Uterus (tissue), 3 donors: ENCODE measurements at regions not wholly inside any gene's neighbourhood (a gene's known extent, or its start where the extent isn't known, plus 50 kb on each side); places are given as distances from the start of the nearest gene placed in this dataset.

Source experiments
- DNase-seq, 2 donors: peaks; one replicate each; pipeline ENCODE4 v3.0.0-alpha.2; 2019 to 2020
- H3K27ac ChIP-seq, 2 donors: fragments of 200-600 bp; sonication (generic); 1 replicate in 1 of 2; 2 replicates in 1 of 2; pipeline ENCODE4 v1.5.1; 2016 to 2018
- H3K27me3 ChIP-seq, 2 donors: fragments of 200-600 bp; sonication (generic); one replicate each; pipeline ENCODE4 v1.5.1; 2018 to 2019; ENCODE audit warnings: control low read depth in 1 of 2
- H3K36me3 ChIP-seq, 2 donors: fragments of 200-600 bp; sonication (generic); one replicate each; pipeline ENCODE4 v1.5.1; 2019; ENCODE audit warnings: control low read depth in 1 of 2
- H3K4me1 ChIP-seq, 2 donors: fragments of 200-600 bp; sonication (generic); one replicate each; pipeline ENCODE4 v1.5.1; 2018 to 2019; ENCODE audit warnings: control low read depth in 1 of 2
- H3K4me3 ChIP-seq, 2 donors: fragments of 200-600 bp; sonication (generic); 1 replicate in 1 of 2; 2 replicates in 1 of 2; pipeline ENCODE4 v1.5.1; 2018 to 2019; ENCODE audit warnings: mild to moderate bottlenecking in 1 of 2
- H3K9me3 ChIP-seq, 2 donors: fragments of 200-600 bp; sonication (generic); one replicate each; pipeline ENCODE4 v1.5.1; 2019; ENCODE audit warnings: control low read depth in 1 of 2
- POLR2A ChIP-seq, 2 donors: fragments of 450-650 bp; IDR thresholded peaks; one replicate each; pipeline ENCODE4 v1.6.1; 2016; ENCODE audit warnings: antibody characterized with exemption in 2 of 2, mild to moderate bottlenecking in 1 of 2, moderate library complexity in 1 of 2
- intact Hi-C: fragments of 100-400 bp; cut with DNase I; formaldehyde crosslinking; loops from one replicate; pipeline ENCODE4 v1.15.1; 2023; ENCODE audit warnings: low total_unique reads
- TF ChIP-seq, protein P1 (sequence below), 4 experiments: fragments of 200-600 bp in 2 of 4; fragments of 450-650 bp in 2 of 4; sonication (generic) in 2 of 4; IDR thresholded peaks; one replicate each; pipeline ENCODE4 v1.5.1; 2016 to 2019; ENCODE audit warnings: antibody characterized with exemption in 4 of 4, mild to moderate bottlenecking in 2 of 4, moderate library complexity in 1 of 4
- donor health status: DM: yes; HTN: yes; CAD: no.

DNA sequence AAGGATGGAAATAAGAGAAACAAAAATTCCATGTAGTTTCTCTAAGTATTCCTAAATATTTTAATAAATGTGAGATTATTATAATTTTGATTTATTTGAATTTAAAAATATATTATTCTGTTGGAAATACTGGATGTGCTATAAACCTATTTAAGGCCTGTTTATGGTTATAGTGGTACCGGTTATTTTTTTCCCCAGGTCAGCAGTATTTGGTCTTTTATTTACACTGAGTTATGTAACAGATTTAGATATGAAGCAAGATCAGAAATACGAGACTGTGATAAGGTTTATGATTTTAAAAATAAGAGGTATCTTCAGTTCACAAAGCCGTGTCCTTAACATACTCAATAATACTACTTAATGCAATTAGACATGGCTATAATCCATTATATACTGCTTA, 634.3 kb upstream of the POU3F2 start:
- no peak for TF ChIP-seq POLR2A (IDR thresholded peaks at IDR 0.05)
- TF ChIP-seq, protein P1, sequence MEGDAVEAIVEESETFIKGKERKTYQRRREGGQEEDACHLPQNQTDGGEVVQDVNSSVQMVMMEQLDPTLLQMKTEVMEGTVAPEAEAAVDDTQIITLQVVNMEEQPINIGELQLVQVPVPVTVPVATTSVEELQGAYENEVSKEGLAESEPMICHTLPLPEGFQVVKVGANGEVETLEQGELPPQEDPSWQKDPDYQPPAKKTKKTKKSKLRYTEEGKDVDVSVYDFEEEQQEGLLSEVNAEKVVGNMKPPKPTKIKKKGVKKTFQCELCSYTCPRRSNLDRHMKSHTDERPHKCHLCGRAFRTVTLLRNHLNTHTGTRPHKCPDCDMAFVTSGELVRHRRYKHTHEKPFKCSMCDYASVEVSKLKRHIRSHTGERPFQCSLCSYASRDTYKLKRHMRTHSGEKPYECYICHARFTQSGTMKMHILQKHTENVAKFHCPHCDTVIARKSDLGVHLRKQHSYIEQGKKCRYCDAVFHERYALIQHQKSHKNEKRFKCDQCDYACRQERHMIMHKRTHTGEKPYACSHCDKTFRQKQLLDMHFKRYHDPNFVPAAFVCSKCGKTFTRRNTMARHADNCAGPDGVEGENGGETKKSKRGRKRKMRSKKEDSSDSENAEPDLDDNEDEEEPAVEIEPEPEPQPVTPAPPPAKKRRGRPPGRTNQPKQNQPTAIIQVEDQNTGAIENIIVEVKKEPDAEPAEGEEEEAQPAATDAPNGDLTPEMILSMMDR (IDR thresholded peaks at IDR 0.05): no peak
- H3K9me3 ChIP-seq: no peaks in the 10 kb centered on the region
- intact Hi-C loops: no loop called here
- no peaks in the 10 kb centered on the region for H3K36me3 ChIP-seq
- no peak for DNase-seq
- no peak overlapping the region for H3K27ac ChIP-seq
- H3K4me1 ChIP-seq: no peaks in the 10 kb centered on the region
- H3K27me3 ChIP-seq: no peaks in the 10 kb centered on the region
- H3K4me3 ChIP-seq: no peak overlapping the region

DNA sequence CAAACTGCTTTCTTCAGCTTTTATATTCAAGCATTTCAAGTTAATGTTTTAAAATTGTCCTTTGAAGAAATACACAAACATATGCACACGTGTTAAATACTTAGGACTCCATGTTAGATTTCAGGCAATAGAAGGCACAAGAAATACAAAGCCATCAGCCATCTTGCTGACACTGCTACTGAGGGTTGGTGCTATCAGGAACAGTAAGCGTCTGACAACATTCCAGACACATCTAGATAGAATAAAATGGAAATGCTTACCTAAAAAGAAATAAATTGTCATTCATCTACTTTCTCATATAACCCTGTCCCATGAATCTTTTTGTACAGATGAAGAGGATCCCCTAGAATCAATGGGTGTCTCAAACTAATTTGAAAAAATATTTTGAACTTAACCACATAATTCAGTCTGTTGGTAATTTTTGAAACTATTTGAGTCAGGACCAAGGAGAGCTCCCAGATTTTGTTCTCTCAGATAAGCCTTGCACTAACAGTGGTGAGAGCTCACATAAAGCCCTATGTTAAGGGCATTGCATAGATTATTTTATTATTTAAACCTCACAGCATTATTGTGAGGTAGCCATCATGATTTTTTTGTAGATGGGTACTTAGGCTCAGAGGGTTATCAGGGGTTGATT, 631.1 kb upstream of the POU3F2 start:
- Histone ChIP-seq H3K4me1 (no peaks in the 10 kb centered on the region), H3K36me3 (no peaks in the 10 kb centered on the region), H3K4me3 (no peak overlapping the region), H3K27ac (no peak overlapping the region), H3K9me3 (no peaks in the 10 kb centered on the region), H3K27me3 (no peaks in the 10 kb centered on the region)
- DNase-seq: no peak
- intact Hi-C loops: no loop called here
- no peak for TF ChIP-seq POLR2A (IDR thresholded peaks at IDR 0.05)

DNA sequence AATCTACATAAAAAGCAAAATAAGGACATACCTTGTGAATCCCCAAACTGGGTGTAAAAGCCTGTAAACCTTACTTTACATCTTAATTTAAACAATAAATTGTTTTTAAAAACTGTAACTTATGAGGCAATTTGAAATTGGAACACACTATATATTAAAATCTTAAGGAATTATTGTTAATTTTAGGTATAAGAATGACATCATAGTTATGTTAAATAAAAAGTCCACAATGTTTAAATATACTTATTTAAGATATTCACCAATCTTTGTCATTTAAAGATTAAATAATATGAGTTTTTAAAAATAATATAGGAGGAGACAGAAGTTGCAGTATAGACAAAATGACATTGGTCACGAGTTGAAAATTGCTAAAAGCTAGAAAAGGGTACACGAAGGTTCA, 621.9 kb upstream of the POU3F2 start:
- intact Hi-C loops: no loop called here
- H3K36me3 ChIP-seq: no peaks in the 10 kb centered on the region
- H3K9me3 ChIP-seq: no peaks in the 10 kb centered on the region
- DNase-seq: no peak
- H3K4me1 ChIP-seq: no peaks in the 10 kb centered on the region
- H3K27ac ChIP-seq: no peak overlapping the region
- H3K4me3 ChIP-seq: no peak overlapping the region
- H3K27me3 ChIP-seq: no peaks in the 10 kb centered on the region
- TF ChIP-seq, protein P1 (IDR thresholded peaks at IDR 0.05): no peak
- TF ChIP-seq POLR2A (IDR thresholded peaks at IDR 0.05): no peak

DNA sequence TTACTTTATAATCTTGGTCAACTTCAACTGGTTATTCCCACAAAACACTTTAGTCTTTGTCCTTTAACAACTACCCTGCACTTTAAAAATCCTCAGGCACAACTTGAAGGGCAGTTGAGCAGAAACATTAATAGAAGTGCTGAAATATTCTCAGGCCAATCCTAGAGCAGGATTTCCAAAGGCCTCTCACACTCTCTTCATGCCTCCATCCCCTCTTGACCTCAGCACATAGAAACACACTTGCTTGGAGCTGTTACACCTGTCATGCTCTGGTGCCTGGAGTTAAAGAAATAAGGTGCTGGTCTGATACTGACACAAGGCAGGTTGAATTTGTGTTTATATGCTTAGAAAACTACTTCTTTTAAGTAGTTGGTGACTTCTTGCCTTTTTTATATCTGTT, 618.8 kb upstream of the POU3F2 start:
- intact Hi-C loops: no loop called here
- H3K27me3 ChIP-seq: no peaks in the 10 kb centered on the region
- no peak for DNase-seq
- H3K27ac ChIP-seq: no peak overlapping the region
- H3K4me1 ChIP-seq: no peaks in the 10 kb centered on the region
- H3K4me3 ChIP-seq: no peak overlapping the region
- no peaks in the 10 kb centered on the region for H3K36me3 ChIP-seq
- H3K9me3 ChIP-seq: no peaks in the 10 kb centered on the region
- TF ChIP-seq, protein P1 (IDR thresholded peaks at IDR 0.05): no peak
- TF ChIP-seq POLR2A (IDR thresholded peaks at IDR 0.05): no peak

DNA sequence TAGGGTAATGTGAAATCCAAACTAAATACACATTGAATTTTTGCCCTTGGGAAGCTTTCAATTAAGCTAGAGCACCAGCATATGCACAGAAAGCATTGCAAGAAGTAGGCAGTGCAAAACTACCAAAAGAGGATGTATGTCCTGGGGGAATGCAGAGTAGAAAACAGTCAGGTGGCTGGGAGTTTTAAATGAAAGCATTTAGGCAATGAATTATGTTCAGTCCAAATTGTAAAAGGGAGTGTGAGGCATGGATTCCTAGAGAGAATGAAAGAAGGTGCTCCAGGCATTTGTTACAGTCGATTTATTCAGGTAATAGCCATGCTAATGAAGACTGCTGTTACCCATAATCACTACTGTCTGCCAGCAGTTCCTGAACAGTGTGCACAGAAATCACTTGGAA, 604.1 kb upstream of the POU3F2 start:
- Histone ChIP-seq H3K4me1 (no peaks in the 10 kb centered on the region), H3K36me3 (no peaks in the 10 kb centered on the region), H3K27ac (no peak overlapping the region), H3K27me3 (no peaks in the 10 kb centered on the region), H3K9me3 (no peaks in the 10 kb centered on the region), H3K4me3 (no peak overlapping the region)
- DNase-seq: no peak
- intact Hi-C loops: no loop called here
- no peak for TF ChIP-seq POLR2A (IDR thresholded peaks at IDR 0.05)
- TF ChIP-seq, protein P1 (IDR thresholded peaks at IDR 0.05): no peak

DNA sequence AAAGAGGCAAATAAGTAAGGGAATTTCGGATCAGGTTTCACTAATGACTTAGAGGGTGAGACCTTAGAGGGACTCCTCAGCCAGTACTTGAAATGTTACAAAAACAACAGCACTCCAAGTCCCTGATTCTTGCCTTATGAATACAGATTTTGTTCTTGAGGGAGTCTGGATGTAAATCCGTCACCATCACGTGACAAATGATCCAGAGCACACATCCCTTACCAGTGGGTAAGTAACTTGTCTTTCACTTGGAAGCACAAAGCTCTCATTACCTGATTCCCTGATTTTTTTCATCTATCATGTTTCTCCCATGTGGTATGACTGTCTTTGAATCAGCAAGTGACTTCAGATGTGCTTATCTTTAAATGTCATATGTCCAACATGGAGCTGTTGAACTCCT, 595.3 kb upstream of the POU3F2 start:
- intact Hi-C loops: no loop called here
- H3K27ac ChIP-seq: no peak overlapping the region
- H3K36me3 ChIP-seq: no peaks in the 10 kb centered on the region
- DNase-seq: no peak
- no peaks in the 10 kb centered on the region for H3K9me3 ChIP-seq
- H3K27me3 ChIP-seq: no peaks in the 10 kb centered on the region
- H3K4me1 ChIP-seq: no peaks in the 10 kb centered on the region
- no peak overlapping the region for H3K4me3 ChIP-seq
- TF ChIP-seq, protein P1 (IDR thresholded peaks at IDR 0.05): no peak
- no peak for TF ChIP-seq POLR2A (IDR thresholded peaks at IDR 0.05)
